HG03280 (cell line): ENCODE measurements at regions not wholly inside any gene's neighbourhood (a gene's known extent, or its start where the extent isn't known, plus 50 kb on each side); places are given as distances from the start of the nearest gene placed in this dataset.
"Not testable (repeated sequence)": the region's sequence is repeated elsewhere in the genome, so short reads cannot be mapped to it uniquely, and the experiment has no call there.

ENCODE experiments used
- ATAC-seq: cut with Tn5 transposase; IDR thresholded peaks from one replicate; pipeline ENCODE4 v1.9.1; 2021; ENCODE audit warnings: mild to moderate bottlenecking, moderate library complexity; ENCODE audit not compliant: unreplicated experiment

GRCh38 chr15:47877836-47878235 lies 160.5 kb downstream of the SEMA6D start:
- no peak for ATAC-seq

GRCh38 chr15:47885920-47886319 lies 168.6 kb downstream of the SEMA6D start:
- ATAC-seq, result no peak

- no peak for ATAC-seq
These were observed 170.0 kb downstream of the SEMA6D start for GRCh38 chr15:47887241-47887800.

GRCh38 chr15:47888385-47889100 lies 171.2 kb downstream of the SEMA6D start:
- ATAC-seq, result no peak

- ATAC-seq, result no peak
These were observed 173.3 kb downstream of the SEMA6D start for GRCh38 chr15:47890397-47891150.

GRCh38 chr15:47897525-47897924 lies 180.2 kb downstream of the SEMA6D start:
- no peak for ATAC-seq

GRCh38 chr15:47900751-47901150 lies 183.4 kb downstream of the SEMA6D start:
- no peak for ATAC-seq

GRCh38 chr15:47903368-47903767 lies 186.1 kb downstream of the SEMA6D start:
- ATAC-seq, result no peak

- no peak for ATAC-seq
These were observed 191.2 kb downstream of the SEMA6D start for GRCh38 chr15:47908486-47908885.

- ATAC-seq, result no peak
These were observed 191.8 kb downstream of the SEMA6D start for GRCh38 chr15:47908950-47909670.

- not testable (repeated sequence) for ATAC-seq
These were observed 195.6 kb downstream of the SEMA6D start for GRCh38 chr15:47912910-47913309.

- no peak for ATAC-seq
These were observed 200.6 kb downstream of the SEMA6D start for GRCh38 chr15:47917881-47918280.

- ATAC-seq, result no peak
These were observed 201.6 kb downstream of the SEMA6D start for GRCh38 chr15:47918877-47919276.

GRCh38 chr15:47924381-47924780 lies 196.4 kb upstream of the SLC24A5 start:
- ATAC-seq, result no peak

GRCh38 chr15:47929138-47929803 lies 191.5 kb upstream of the SLC24A5 start:
- ATAC-seq, result no peak

GRCh38 chr15:47932261-47932660 lies 188.5 kb upstream of the SLC24A5 start:
- ATAC-seq, result no peak

GRCh38 chr15:47932951-47933641 lies 187.7 kb upstream of the SLC24A5 start:
- no peak for ATAC-seq

GRCh38 chr15:47933865-47934264 lies 186.9 kb upstream of the SLC24A5 start:
- ATAC-seq, result no peak

- no peak for ATAC-seq
These were observed 186.4 kb upstream of the SLC24A5 start for GRCh38 chr15:47934342-47934741.

GRCh38 chr15:47937834-47938233 lies 183.0 kb upstream of the SLC24A5 start:
- ATAC-seq, result no peak
